GM23338 (cell line): ENCODE measurements at regions not wholly inside any gene's neighbourhood (a gene's known extent, or its start where the extent isn't known, plus 50 kb on each side); places are given as distances from the start of the nearest gene placed in this dataset.

Experiments
- ATAC-seq: fragments of 200-7000 bp; cut with Tn5 transposase; 3 replicates; pipeline ENCODE4 v1.9.1; 2020
- DNase-seq: peaks from one replicate; pipeline ENCODE4 v3.0.0-alpha.2; 2015; ENCODE audit warnings: low spot score
- H2AFZ ChIP-seq: fragments of 200-600 bp; sonication (generic); 2 replicates; pipeline ENCODE4 v1.8.0; 2016; ENCODE audit warnings: antibody characterized with exemption, mild to moderate bottlenecking, moderate library complexity
- H3F3A ChIP-seq: fragments of 200-600 bp; sonication (generic); replicated peaks from 2 replicates; pipeline ENCODE4 v1.8.0; 2017; ENCODE audit warnings: antibody characterized with exemption, mixed run types, low read depth
- H3K27ac ChIP-seq: fragments of 200-600 bp; sonication (generic); 2 replicates; pipeline ENCODE4 v1.6.1; 2016; ENCODE audit warnings: low read depth
- H3K27me3 ChIP-seq: fragments of 200-600 bp; sonication (generic); 2 replicates; pipeline ENCODE4 v1.8.0; 2016; ENCODE audit warnings: mild to moderate bottlenecking, mixed run types, moderate library complexity; ENCODE audit not compliant: insufficient read depth
- H3K36me3 ChIP-seq: fragments of 200-600 bp; sonication (generic); 2 replicates; pipeline ENCODE4 v1.8.0; 2016; ENCODE audit warnings: mild to moderate bottlenecking; ENCODE audit not compliant: insufficient read depth
- H3K4me1 ChIP-seq: fragments of 200-600 bp; sonication (generic); 2 replicates; pipeline ENCODE4 v1.8.0; 2016; ENCODE audit warnings: mild to moderate bottlenecking, moderate library complexity; ENCODE audit not compliant: insufficient read depth
- H3K4me2 ChIP-seq: fragments of 200-600 bp; sonication (generic); 2 replicates; pipeline ENCODE4 v1.7.1; 2017; ENCODE audit warnings: mixed run types
- H3K4me3 ChIP-seq: fragments of 200-600 bp; sonication (generic); 2 replicates; pipeline ENCODE4 v1.6.1; 2016; ENCODE audit warnings: mixed run types
- H3K79me2 ChIP-seq: fragments of 200-600 bp; sonication (generic); replicated peaks from 2 replicates; pipeline ENCODE4 v1.8.0; 2017; ENCODE audit warnings: mild to moderate bottlenecking; ENCODE audit not compliant: insufficient read depth
- H3K9me2 ChIP-seq: fragments of 200-600 bp; sonication (generic); 2 replicates; pipeline ENCODE4 v1.8.0; 2017; ENCODE audit not compliant: insufficient read depth
- H4K20me1 ChIP-seq: fragments of 200-600 bp; sonication (generic); replicated peaks from 2 replicates; pipeline ENCODE4 v1.8.0; 2017; ENCODE audit warnings: mild to moderate bottlenecking; ENCODE audit not compliant: insufficient read depth
- H3K27ac Mint-ChIP-seq: 2 replicates; pipeline ENCODE4 v1.8.0; 2020; ENCODE audit warnings: inconsistent platforms, mild to moderate bottlenecking, moderate library complexity, mixed read lengths
- H3K27me3 Mint-ChIP-seq: 3 replicates; pipeline ENCODE4 v1.8.0; 2022; ENCODE audit warnings: low read depth, mild to moderate bottlenecking, moderate library complexity, mixed read lengths, inconsistent platforms; ENCODE audit not compliant: insufficient read depth, poor library complexity
- H3K36me3 Mint-ChIP-seq: 3 replicates; pipeline ENCODE4 v1.8.0; 2021; ENCODE audit warnings: low read depth, mild to moderate bottlenecking, inconsistent platforms, moderate library complexity, mixed read lengths
- H3K4me1 Mint-ChIP-seq: 3 replicates; pipeline ENCODE4 v1.8.0; 2020; ENCODE audit warnings: mild to moderate bottlenecking, inconsistent platforms, mixed read lengths
- H3K4me3 Mint-ChIP-seq: 3 replicates; pipeline ENCODE4 v1.8.0; 2021; ENCODE audit warnings: moderate library complexity, mild to moderate bottlenecking, inconsistent platforms, mixed read lengths
- H3K9me3 Mint-ChIP-seq: 3 replicates; pipeline ENCODE4 v1.8.0; 2020; ENCODE audit warnings: moderate library complexity, mild to moderate bottlenecking, inconsistent platforms, mixed read lengths
- CTCF ChIP-seq, 2 experiments: fragments of 200-600 bp in 1 of 2; sonication (generic) in 1 of 2; conservative IDR thresholded peaks; 2 replicates each; pipeline versions ENCODE4 v1.5.1 to v1.6.1; 2016 to 2017; ENCODE audit warnings: antibody characterized with exemption in 2 of 2, low read depth in 2 of 2, mild to moderate bottlenecking in 2 of 2, moderate library complexity in 1 of 2
- ETS1 ChIP-seq: IDR thresholded peaks from 2 replicates; pipeline ENCODE4 v1.6.1; 2016; ENCODE audit warnings: antibody characterized with exemption
- EZH2phosphoT487 ChIP-seq: fragments of 200-600 bp; sonication (generic); IDR thresholded peaks from one replicate; pipeline ENCODE4 v1.8.1; 2018; ENCODE audit warnings: antibody characterized with exemption; ENCODE audit not compliant: unreplicated experiment
- JUNB ChIP-seq: IDR thresholded peaks from one replicate; pipeline ENCODE4 v1.6.1; 2016; ENCODE audit warnings: antibody characterized with exemption; ENCODE audit not compliant: unreplicated experiment
- NANOG ChIP-seq: IDR thresholded peaks from 2 replicates; pipeline ENCODE4 v1.6.1; 2016; ENCODE audit warnings: antibody characterized with exemption, borderline replicate concordance
- POLR2AphosphoS5 ChIP-seq: IDR thresholded peaks from 2 replicates; pipeline ENCODE4 v1.6.1; 2016; ENCODE audit warnings: antibody characterized with exemption, low read depth
- REST ChIP-seq: IDR thresholded peaks from one replicate; pipeline ENCODE4 v1.6.1; 2018; ENCODE audit warnings: antibody characterized with exemption; ENCODE audit not compliant: unreplicated experiment
- STAT1 ChIP-seq: IDR thresholded peaks from one replicate; pipeline ENCODE4 v1.6.1; 2016; ENCODE audit warnings: antibody characterized with exemption; ENCODE audit not compliant: unreplicated experiment
- ZNF114 ChIP-seq: fragments of 250-450 bp; sonication (Bioruptor Pico); IDR thresholded peaks from 2 replicates; pipeline ENCODE4 v1.5.0; 2020; ENCODE audit warnings: mild to moderate bottlenecking, moderate library complexity
- ZNF331 ChIP-seq: fragments of 250-450 bp; sonication (Bioruptor Pico); IDR thresholded peaks from 2 replicates; pipeline ENCODE4 v1.5.0; 2020; ENCODE audit warnings: low read depth, mild to moderate bottlenecking, moderate library complexity

DNA sequence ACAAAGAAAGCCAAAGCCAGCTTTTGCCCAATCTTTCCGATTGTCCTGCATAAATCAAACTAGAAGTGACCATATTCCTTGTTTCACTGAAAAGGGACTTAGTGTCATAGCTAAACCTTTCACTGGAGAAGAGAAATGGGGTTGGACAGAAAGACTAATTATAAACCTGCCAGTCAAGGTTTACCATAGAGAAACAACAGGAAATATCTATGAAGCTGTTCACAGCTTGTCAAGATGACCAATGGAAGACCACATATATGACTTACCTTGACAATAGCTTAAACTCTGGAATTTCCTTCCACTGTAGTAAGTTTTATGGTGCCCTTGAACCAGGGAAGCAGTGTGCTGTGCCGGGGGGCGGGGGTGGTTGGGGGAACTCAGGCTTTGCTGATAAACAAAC, 107.7 kb upstream of the PHACTR1 start:
- Mint-ChIP-seq H3K27ac (no peak overlapping the region), H3K36me3 (no peaks in the 10 kb centered on the region), H3K4me3 (no peak overlapping the region), H3K27me3 (no peaks in the 10 kb centered on the region), H3K9me3 (no peaks in the 10 kb centered on the region), H3K4me1 (peaks cover 9% of the 10 kb centered on the region; the same call in 2 of the 3 replicates)
- Histone ChIP-seq H3K4me2 (peak overlapping the region; percentile 13), H2AFZ (no peak overlapping the region), H3F3A (no peaks in the 10 kb centered on the region), H3K79me2 (no peaks in the 10 kb centered on the region), H3K9me2 (no peaks in the 10 kb centered on the region), H3K27me3 (no peaks in the 10 kb centered on the region), H3K27ac (no peak overlapping the region), H3K4me1 (peaks cover 12% of the 10 kb centered on the region), H3K36me3 (no peaks in the 10 kb centered on the region), H4K20me1 (no peaks in the 10 kb centered on the region), H3K4me3 (no peak overlapping the region)
- DNase-seq (no peak), ATAC-seq (no peak)
- TF ChIP-seq REST (no peak), POLR2AphosphoS5 (no peak), CTCF (conservative IDR thresholded peaks at IDR 0.05; ENCODE audit: low read depth in 2 of 2) (no peak), ETS1 (no peak), JUNB (no peak), ZNF114 (CRISPR knock-in tag) (no peak)

GRCh38 chr6:12609751-12610150, 106.8 kb upstream of the PHACTR1 start:
- H3K4me1 ChIP-seq: peaks cover 12% of the 10 kb centered on the region
- peaks cover 9% of the 10 kb centered on the region; the same call in 2 of the 3 replicates for H3K4me1 Mint-ChIP-seq
- H3K4me2 ChIP-seq: peak overlapping the region; percentile 13
- H3K9me3 Mint-ChIP-seq: no peaks in the 10 kb centered on the region
- H3K27me3 Mint-ChIP-seq: no peaks in the 10 kb centered on the region
- no peaks in the 10 kb centered on the region for H3F3A ChIP-seq
- no peaks in the 10 kb centered on the region for H4K20me1 ChIP-seq
- no peak overlapping the region for H3K4me3 ChIP-seq
- DNase-seq: no peak
- H3K36me3 Mint-ChIP-seq: no peaks in the 10 kb centered on the region
- no peak overlapping the region for H3K27ac ChIP-seq
- H3K27ac Mint-ChIP-seq: no peak overlapping the region
- H3K79me2 ChIP-seq: no peaks in the 10 kb centered on the region
- no peaks in the 10 kb centered on the region for H3K27me3 ChIP-seq
- H2AFZ ChIP-seq: no peak overlapping the region; the same call in 1 of the 2 replicates
- no peaks in the 10 kb centered on the region for H3K36me3 ChIP-seq
- no peak for ATAC-seq
- H3K9me2 ChIP-seq: no peaks in the 10 kb centered on the region
- no peak overlapping the region for H3K4me3 Mint-ChIP-seq
- TF ChIP-seq CTCF (conservative IDR thresholded peaks at IDR 0.05; ENCODE audit: low read depth in 2 of 2) (no peak), ZNF114 (CRISPR knock-in tag) (no peak), POLR2AphosphoS5 (no peak), ZNF331 (CRISPR knock-in tag) (no peak), ETS1 (no peak), JUNB (no peak), NANOG (no peak), EZH2phosphoT487 (no peak), STAT1 (no peak), REST (no peak)
